ENCODE measurements at regions not wholly inside any gene's neighbourhood (a gene's known extent, or its start where the extent isn't known, plus 50 kb on each side); places are given as distances from the start of the nearest gene placed in this dataset.

GRCh38 chrX:69216446-69216845, 51.2 kb upstream of the PJA1 start (continued):
- TF ChIP-seq ZNF687 (IDR thresholded peaks at IDR 0.05) (no peak), JUNB (IDR thresholded peaks at IDR 0.05) (no peak), PRDM15 (CRISPR knock-in tag; IDR thresholded peaks at IDR 0.05) (no peak), HCFC1 (IDR thresholded peaks at IDR 0.05; ENCODE audit: low read length) (no peak)
